ENCODE measurements at regions not wholly inside any gene's neighbourhood (a gene's known extent, or its start where the extent isn't known, plus 50 kb on each side); places are given as distances from the start of the nearest gene placed in this dataset.

DNA sequence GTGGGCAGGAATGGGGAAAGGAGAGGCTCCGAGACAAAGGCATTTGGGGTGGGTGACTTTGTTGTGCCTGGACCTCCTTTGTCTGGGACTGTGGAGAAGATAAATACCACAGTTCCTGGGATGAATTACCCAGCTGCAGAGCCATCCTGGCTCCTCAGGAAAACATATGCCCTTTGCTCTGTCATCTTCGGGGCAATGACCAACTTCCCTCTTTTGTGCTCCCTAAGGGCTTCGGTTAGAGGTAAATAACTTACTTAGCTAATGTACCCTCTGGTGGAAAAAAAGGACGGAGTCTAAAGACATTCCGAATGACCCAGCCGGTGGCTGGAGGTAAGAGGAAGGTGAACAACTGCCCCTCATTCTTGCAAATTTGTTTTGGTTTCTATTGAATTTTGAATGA is 345.7 kb downstream of the GATA3 start:
- H3K36me3 ChIP-seq (ENCODE audit: insufficient read depth, low read length), result no peaks in the 10 kb centered on the region
- Mint-ChIP-seq H3K9me3 (no peaks in the 10 kb centered on the region), H3K4me1 (ENCODE audit: low read depth) (peaks cover 76% of the 10 kb centered on the region), H3K27me3 (no peaks in the 10 kb centered on the region), H3K4me3 (no peak overlapping the region), H3K36me3 (ENCODE audit: low read depth) (no peaks in the 10 kb centered on the region), H3K27ac (no peak overlapping the region)
- intact Hi-C loops (cut with DNase I, micrococcal nuclease), result loop anchor here (5.0 kb wide), 4 partner anchors 33 to 343 kb away; no protein-coding TSS in a partner anchor
- ATAC-seq (ENCODE audit: poor library complexity), result no peak
- no peak for DNase-seq
- H3K9me3 ChIP-seq (ENCODE audit: control insufficient read depth in 1 of 2, insufficient read depth in 1 of 2, low read length in 2 of 2), result no peaks in the 10 kb centered on the region
- H3K27me3 ChIP-seq (ENCODE audit: control insufficient read depth in 1 of 2, insufficient read depth in 2 of 2, low read length in 2 of 2), result no peaks in the 10 kb centered on the region
- peak overlapping the region in 1 of 2 donors; percentile 16 for H3K27ac ChIP-seq (ENCODE audit: low read depth in 1 of 2, low read length in 2 of 2)
- TF ChIP-seq, protein P1, sequence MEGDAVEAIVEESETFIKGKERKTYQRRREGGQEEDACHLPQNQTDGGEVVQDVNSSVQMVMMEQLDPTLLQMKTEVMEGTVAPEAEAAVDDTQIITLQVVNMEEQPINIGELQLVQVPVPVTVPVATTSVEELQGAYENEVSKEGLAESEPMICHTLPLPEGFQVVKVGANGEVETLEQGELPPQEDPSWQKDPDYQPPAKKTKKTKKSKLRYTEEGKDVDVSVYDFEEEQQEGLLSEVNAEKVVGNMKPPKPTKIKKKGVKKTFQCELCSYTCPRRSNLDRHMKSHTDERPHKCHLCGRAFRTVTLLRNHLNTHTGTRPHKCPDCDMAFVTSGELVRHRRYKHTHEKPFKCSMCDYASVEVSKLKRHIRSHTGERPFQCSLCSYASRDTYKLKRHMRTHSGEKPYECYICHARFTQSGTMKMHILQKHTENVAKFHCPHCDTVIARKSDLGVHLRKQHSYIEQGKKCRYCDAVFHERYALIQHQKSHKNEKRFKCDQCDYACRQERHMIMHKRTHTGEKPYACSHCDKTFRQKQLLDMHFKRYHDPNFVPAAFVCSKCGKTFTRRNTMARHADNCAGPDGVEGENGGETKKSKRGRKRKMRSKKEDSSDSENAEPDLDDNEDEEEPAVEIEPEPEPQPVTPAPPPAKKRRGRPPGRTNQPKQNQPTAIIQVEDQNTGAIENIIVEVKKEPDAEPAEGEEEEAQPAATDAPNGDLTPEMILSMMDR (IDR thresholded peaks at IDR 0.05), result no peak
- peaks cover 44% of the 10 kb centered on the region for H3K4me1 ChIP-seq (ENCODE audit: insufficient read depth, low read length)
- CTCF ChIA-PET, result no interaction called here
- H3K4me3 ChIP-seq (ENCODE audit: low read length), result no peak overlapping the region
- POLR2A ChIA-PET, result no interaction called here

DNA sequence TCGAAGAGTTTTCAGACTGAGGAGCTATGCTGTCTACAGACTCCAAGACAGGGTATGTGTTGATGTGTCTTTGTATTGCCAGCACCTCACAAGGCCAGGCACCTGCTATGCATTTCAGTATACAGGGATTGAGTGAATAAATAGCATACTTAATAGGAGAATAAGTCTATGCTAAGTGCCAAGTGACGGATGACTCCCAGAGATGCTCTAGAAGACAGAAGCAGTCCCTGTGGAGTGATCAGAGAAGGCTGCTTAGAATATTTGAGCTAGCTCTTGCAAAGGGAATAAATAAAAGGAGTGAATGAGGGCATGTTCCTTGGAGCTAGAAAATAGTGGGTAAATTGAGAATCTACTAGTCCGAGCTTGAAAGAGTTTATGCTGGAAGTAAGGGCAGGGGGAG is 346.4 kb downstream of the GATA3 start:
- peaks cover 47% of the 10 kb centered on the region for H3K4me1 ChIP-seq (ENCODE audit: insufficient read depth, low read length)
- no peaks in the 10 kb centered on the region for H3K27me3 Mint-ChIP-seq
- CTCF ChIA-PET, result no interaction called here
- no peak overlapping the region for H3K27ac ChIP-seq (ENCODE audit: low read depth in 1 of 2, low read length in 2 of 2)
- no peak overlapping the region for H3K4me3 ChIP-seq (ENCODE audit: low read length)
- H3K27ac Mint-ChIP-seq, result peak overlapping the region; percentile 82
- H3K9me3 ChIP-seq (ENCODE audit: control insufficient read depth in 1 of 2, insufficient read depth in 1 of 2, low read length in 2 of 2), result no peaks in the 10 kb centered on the region
- H3K36me3 Mint-ChIP-seq (ENCODE audit: low read depth), result no peaks in the 10 kb centered on the region
- no peak for DNase-seq
- H3K4me1 Mint-ChIP-seq (ENCODE audit: low read depth), result peaks cover 76% of the 10 kb centered on the region
- H3K4me3 Mint-ChIP-seq, result no peak overlapping the region
- H3K9me3 Mint-ChIP-seq, result no peaks in the 10 kb centered on the region
- H3K36me3 ChIP-seq (ENCODE audit: insufficient read depth, low read length), result no peaks in the 10 kb centered on the region
- ATAC-seq (ENCODE audit: poor library complexity), result no peak
- H3K27me3 ChIP-seq (ENCODE audit: control insufficient read depth in 1 of 2, insufficient read depth in 2 of 2, low read length in 2 of 2), result no peaks in the 10 kb centered on the region
- POLR2A ChIA-PET, result no interaction called here
- TF ChIP-seq, protein P1 (IDR thresholded peaks at IDR 0.05), result no peak
- intact Hi-C loops (cut with DNase I, micrococcal nuclease), result loop anchor here (5.0 kb wide), 4 partner anchors 34 to 344 kb away; no protein-coding TSS in a partner anchor

DNA sequence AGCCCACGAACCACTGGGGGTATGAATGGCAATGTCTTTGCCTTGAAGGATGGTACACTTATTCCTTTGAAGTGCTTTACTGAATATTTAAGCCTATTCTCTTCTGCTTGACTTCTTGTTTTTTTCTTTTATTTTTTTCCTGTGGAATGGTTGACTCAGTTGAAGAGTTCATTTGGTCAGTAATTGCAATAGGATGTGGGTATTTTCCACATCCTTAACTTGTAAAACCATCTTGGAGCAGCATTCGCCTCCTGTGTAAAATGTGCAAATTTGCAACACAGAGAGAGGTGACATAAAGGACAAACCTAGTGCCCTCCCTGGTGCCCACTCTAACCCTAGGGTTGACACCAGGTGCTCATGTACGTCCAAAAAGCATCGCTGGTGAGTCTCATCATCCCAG is 347.0 kb downstream of the GATA3 start:
- ATAC-seq (ENCODE audit: poor library complexity), result no peak
- Mint-ChIP-seq H3K9me3 (no peaks in the 10 kb centered on the region), H3K27ac (peak overlapping the region; percentile 82), H3K36me3 (ENCODE audit: low read depth) (no peaks in the 10 kb centered on the region), H3K4me3 (no peak overlapping the region), H3K4me1 (ENCODE audit: low read depth) (peaks cover 78% of the 10 kb centered on the region), H3K27me3 (no peaks in the 10 kb centered on the region)
- no peak for DNase-seq
- no peaks in the 10 kb centered on the region for H3K27me3 ChIP-seq (ENCODE audit: control insufficient read depth in 1 of 2, insufficient read depth in 2 of 2, low read length in 2 of 2)
- TF ChIP-seq, protein P1 (IDR thresholded peaks at IDR 0.05), result no peak
- CTCF ChIA-PET, result interaction anchor here (1.3 to 1.6 kb wide), 3 partner anchors 13 to 78 kb away, joined by 3 to 4 read pairs (median 3); no protein-coding TSS in a partner anchor
- POLR2A ChIA-PET, result interaction anchor here (0.6 to 3.1 kb wide), 5 partner anchors 8 to 647 kb away, joined by 3 to 25 read pairs (median 6); no protein-coding TSS in a partner anchor
- no peaks in the 10 kb centered on the region for H3K36me3 ChIP-seq (ENCODE audit: insufficient read depth, low read length)
- intact Hi-C loops (cut with DNase I, micrococcal nuclease), result loop anchor here (5.0 kb wide), 4 partner anchors 34 to 344 kb away; no protein-coding TSS in a partner anchor
- peaks cover 51% of the 10 kb centered on the region for H3K4me1 ChIP-seq (ENCODE audit: insufficient read depth, low read length)
- no peaks in the 10 kb centered on the region for H3K9me3 ChIP-seq (ENCODE audit: control insufficient read depth in 1 of 2, insufficient read depth in 1 of 2, low read length in 2 of 2)
- no peak overlapping the region for H3K4me3 ChIP-seq (ENCODE audit: low read length)
- peak overlapping the region in 1 of 2 donors; percentile 78 for H3K27ac ChIP-seq (ENCODE audit: low read depth in 1 of 2, low read length in 2 of 2)

Measured in CD4-positive, alpha-beta T cell (primary cell).